Left ventricle myocardium inferior (tissue), 1 donor: ENCODE measurements at regions not wholly inside any gene's neighbourhood (a gene's known extent, or its start where the extent isn't known, plus 50 kb on each side); places are given as distances from the start of the nearest gene placed in this dataset.

Source experiments
- DNase-seq: peaks from one replicate; pipeline ENCODE4 v3.0.0-alpha.2; 2020
- H3K27ac ChIP-seq: fragments of 200-600 bp; replicated peaks from 2 replicates; pipeline ENCODE4 v1.8.0; 2021
- H3K27me3 ChIP-seq: fragments of 200-600 bp; 2 replicates; pipeline ENCODE4 v1.8.0; 2021; ENCODE audit warnings: low read depth
- H3K36me3 ChIP-seq: fragments of 200-600 bp; 2 replicates; pipeline ENCODE4 v1.8.0; 2021
- H3K4me1 ChIP-seq: fragments of 200-600 bp; 2 replicates; pipeline ENCODE4 v1.8.0; 2021
- H3K4me3 ChIP-seq: fragments of 200-600 bp; 2 replicates; pipeline ENCODE4 v1.8.0; 2021; ENCODE audit warnings: mild to moderate bottlenecking, moderate library complexity
- H3K9me3 ChIP-seq: fragments of 200-600 bp; replicated peaks from 2 replicates; pipeline ENCODE4 v1.8.0; 2021
- CTCF ChIP-seq: fragments of 200-600 bp; IDR thresholded peaks from 2 replicates; pipeline ENCODE4 v1.8.0; 2021; ENCODE audit warnings: antibody characterized with exemption, mild to moderate bottlenecking, borderline replicate concordance
- intact Hi-C: fragments of 100-400 bp; cut with micrococcal nuclease; formaldehyde crosslinking; loops from one replicate; pipeline ENCODE4 v1.11.0; 2022
- donor health status: DM: no; HTN: yes; CAD: no; lungs with severe emphysema.

DNA sequence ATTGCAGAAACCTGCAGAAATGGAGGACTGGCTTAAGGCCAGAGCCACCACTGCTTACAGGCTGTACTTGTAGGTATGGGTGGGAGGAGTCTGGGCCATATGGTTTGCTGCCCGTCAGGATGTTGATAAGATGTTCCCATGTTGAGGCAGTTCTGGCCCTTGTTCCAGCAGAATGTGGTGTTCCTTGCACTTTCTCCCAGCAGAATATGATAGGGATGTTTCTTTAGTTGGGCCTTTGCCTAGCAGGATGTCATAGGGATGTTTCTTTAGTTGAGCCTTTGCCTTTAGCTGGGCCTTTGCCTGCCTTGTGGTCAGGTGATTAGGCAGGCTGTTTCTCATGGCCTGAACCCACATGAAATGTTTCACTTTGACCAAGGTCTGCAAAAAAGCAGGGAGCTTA, 139.1 kb upstream of the PAQR3 start:
- peak; percentile 21 for DNase-seq
- TF ChIP-seq CTCF = no peak
- intact Hi-C loops = no loop called here
- Histone ChIP-seq H3K4me1 (peaks cover 12% of the 10 kb centered on the region), H3K36me3 (peaks cover 6% of the 10 kb centered on the region), H3K4me3 (no peak overlapping the region), H3K27ac (peak overlapping the region; percentile 20), H3K9me3 (peaks cover 58% of the 10 kb centered on the region), H3K27me3 (no peaks in the 10 kb centered on the region)

- H3K27ac ChIP-seq = no peak overlapping the region
- H3K9me3 ChIP-seq = peaks cover 46% of the 10 kb centered on the region
- peaks cover 7% of the 10 kb centered on the region for H3K4me1 ChIP-seq
- intact Hi-C loops = no loop called here
- no peak overlapping the region for H3K4me3 ChIP-seq
- no peak for TF ChIP-seq CTCF
- no peak for DNase-seq
- H3K27me3 ChIP-seq = no peaks in the 10 kb centered on the region
- H3K36me3 ChIP-seq = no peaks in the 10 kb centered on the region
These were observed 134.8 kb upstream of the PAQR3 start for GRCh38 chr4:79074040-79074439.

DNA sequence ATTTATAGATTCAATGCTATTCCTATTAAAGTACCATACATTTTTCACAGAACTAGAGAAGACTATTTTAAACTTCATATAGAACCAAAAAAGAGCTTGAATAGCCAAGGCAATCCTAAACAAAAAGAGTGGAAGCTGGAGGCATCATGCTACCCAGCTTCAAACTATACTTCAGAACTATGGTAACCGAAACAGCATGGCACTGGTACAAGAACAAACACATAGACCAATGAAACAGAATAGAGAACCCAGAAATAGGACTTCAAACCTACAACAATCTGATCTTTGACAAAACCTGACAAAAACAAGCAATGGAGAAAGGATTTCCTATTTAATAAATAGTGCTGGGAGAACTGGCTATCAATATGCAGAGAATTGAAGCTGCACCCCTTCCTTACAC, 134.2 kb upstream of the PAQR3 start:
- H3K4me3 ChIP-seq = no peak overlapping the region
- TF ChIP-seq CTCF = no peak
- H3K27me3 ChIP-seq = no peaks in the 10 kb centered on the region
- H3K36me3 ChIP-seq = no peaks in the 10 kb centered on the region
- DNase-seq = no peak
- H3K27ac ChIP-seq = no peak overlapping the region
- peaks cover 5% of the 10 kb centered on the region for H3K4me1 ChIP-seq
- H3K9me3 ChIP-seq = peaks cover 46% of the 10 kb centered on the region
- intact Hi-C loops = no loop called here

GRCh38 chr4:79065262-79065661, 126.0 kb upstream of the PAQR3 start:
- H3K4me3 ChIP-seq = no peak overlapping the region
- no peak overlapping the region for H3K27ac ChIP-seq
- DNase-seq = no peak
- no peaks in the 10 kb centered on the region for H3K9me3 ChIP-seq
- intact Hi-C loops = no loop called here
- no peaks in the 10 kb centered on the region for H3K27me3 ChIP-seq
- H3K4me1 ChIP-seq = peaks cover 6% of the 10 kb centered on the region
- H3K36me3 ChIP-seq = no peaks in the 10 kb centered on the region
- TF ChIP-seq CTCF = no peak

DNA sequence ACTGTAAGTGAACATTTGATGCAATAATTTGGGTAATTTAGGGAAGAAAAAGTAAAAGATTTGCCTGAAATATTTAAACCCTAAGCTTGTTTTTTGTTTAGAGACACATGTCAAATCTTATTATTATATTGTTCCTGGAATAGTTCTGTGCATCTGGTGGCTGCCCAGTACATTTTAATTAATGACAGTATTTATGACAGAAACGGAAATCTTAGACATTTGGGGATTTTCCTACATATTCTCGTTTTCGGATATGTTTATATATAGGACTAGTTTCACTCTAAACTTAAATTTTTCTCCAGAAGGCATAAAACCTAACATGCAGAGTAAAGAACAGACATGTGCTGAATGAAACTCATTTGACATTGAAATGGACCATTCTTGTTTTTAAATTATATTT, 125.6 kb upstream of the PAQR3 start:
- H3K36me3 ChIP-seq = no peaks in the 10 kb centered on the region
- DNase-seq = no peak
- H3K9me3 ChIP-seq = no peaks in the 10 kb centered on the region
- no peak overlapping the region for H3K4me3 ChIP-seq
- peaks cover 6% of the 10 kb centered on the region for H3K4me1 ChIP-seq
- intact Hi-C loops = no loop called here
- H3K27me3 ChIP-seq = no peaks in the 10 kb centered on the region
- no peak overlapping the region for H3K27ac ChIP-seq
- TF ChIP-seq CTCF = no peak
